ENCODE measurements at regions not wholly inside any gene's neighbourhood (a gene's known extent, or its start where the extent isn't known, plus 50 kb on each side); places are given as distances from the start of the nearest gene placed in this dataset.

DNA sequence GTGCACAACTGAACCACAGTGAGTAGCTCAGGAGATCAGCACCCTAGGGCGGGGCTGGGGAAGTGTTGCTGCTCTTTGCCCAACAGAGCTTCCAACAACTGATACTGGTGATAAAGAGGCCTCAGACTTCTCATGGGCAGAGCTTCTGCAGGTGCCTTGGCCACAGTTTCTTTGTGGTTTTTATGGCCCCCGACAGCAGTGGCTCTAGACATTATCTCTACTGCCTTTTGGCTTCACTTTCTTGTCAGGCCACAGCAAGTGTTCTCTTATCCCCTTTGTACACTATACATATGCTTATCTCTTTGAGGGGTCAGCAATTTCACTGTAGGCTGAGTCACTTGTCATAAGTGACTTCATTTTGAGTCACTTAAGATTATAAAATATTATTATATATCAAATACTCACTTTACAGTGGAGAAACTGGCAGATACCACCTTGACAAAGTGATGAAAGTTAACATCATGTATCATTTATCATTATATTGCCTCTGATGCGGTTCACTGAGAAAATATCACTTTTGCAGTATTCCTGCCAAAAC is 90.9 kb upstream of the COX7C start:
- no peak overlapping the region for H3K27ac Mint-ChIP-seq (ENCODE audit: unreplicated experiment)

DNA sequence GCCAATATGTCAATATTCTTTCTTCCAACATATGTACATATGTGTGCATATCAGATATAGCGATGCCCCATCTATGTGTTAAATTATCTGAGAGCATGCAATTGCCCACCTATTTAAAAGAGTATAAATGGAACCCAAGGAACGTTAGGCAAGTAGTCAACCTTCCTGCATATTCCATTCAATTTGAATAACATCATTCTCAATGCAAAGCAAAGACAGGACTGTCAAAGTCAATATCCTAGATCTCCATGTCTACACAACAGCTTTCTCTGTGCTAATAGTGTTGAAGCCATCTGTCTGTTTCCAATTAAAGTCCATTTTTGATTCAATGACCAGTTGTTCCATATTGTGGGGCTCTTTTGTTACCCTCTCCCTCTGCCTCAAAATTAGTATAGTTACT is 85.3 kb upstream of the COX7C start:
- Mint-ChIP-seq H3K36me3 (ENCODE audit: low read depth) (no peaks in the 10 kb centered on the region), H3K9me3 (ENCODE audit: low read depth) (no peaks in the 10 kb centered on the region), H3K27ac (ENCODE audit: unreplicated experiment) (no peak overlapping the region), H3K4me1 (ENCODE audit: low read depth) (no peaks in the 10 kb centered on the region), H3K27me3 (ENCODE audit: low read depth) (peaks cover 6% of the 10 kb centered on the region), H3K4me3 (ENCODE audit: unreplicated experiment) (no peak overlapping the region)
- no peak for DNase-seq (ENCODE audit: low spot score)
- TF ChIP-seq, protein P1, sequence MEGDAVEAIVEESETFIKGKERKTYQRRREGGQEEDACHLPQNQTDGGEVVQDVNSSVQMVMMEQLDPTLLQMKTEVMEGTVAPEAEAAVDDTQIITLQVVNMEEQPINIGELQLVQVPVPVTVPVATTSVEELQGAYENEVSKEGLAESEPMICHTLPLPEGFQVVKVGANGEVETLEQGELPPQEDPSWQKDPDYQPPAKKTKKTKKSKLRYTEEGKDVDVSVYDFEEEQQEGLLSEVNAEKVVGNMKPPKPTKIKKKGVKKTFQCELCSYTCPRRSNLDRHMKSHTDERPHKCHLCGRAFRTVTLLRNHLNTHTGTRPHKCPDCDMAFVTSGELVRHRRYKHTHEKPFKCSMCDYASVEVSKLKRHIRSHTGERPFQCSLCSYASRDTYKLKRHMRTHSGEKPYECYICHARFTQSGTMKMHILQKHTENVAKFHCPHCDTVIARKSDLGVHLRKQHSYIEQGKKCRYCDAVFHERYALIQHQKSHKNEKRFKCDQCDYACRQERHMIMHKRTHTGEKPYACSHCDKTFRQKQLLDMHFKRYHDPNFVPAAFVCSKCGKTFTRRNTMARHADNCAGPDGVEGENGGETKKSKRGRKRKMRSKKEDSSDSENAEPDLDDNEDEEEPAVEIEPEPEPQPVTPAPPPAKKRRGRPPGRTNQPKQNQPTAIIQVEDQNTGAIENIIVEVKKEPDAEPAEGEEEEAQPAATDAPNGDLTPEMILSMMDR (IDR thresholded peaks at IDR 0.05): no peak

More for the DNA sequence above, 90.9 kb upstream of the COX7C start:
- H3K9me3 Mint-ChIP-seq (ENCODE audit: low read depth): no peaks in the 10 kb centered on the region
- H3K36me3 Mint-ChIP-seq (ENCODE audit: low read depth): no peaks in the 10 kb centered on the region
- TF ChIP-seq, protein P1 (IDR thresholded peaks at IDR 0.05): no peak
- peaks cover 8% of the 10 kb centered on the region for H3K27me3 Mint-ChIP-seq (ENCODE audit: low read depth)
- H3K4me3 Mint-ChIP-seq (ENCODE audit: unreplicated experiment): no peak overlapping the region
- DNase-seq (ENCODE audit: low spot score): no peak
- H3K4me1 Mint-ChIP-seq (ENCODE audit: low read depth): no peaks in the 10 kb centered on the region

DNA sequence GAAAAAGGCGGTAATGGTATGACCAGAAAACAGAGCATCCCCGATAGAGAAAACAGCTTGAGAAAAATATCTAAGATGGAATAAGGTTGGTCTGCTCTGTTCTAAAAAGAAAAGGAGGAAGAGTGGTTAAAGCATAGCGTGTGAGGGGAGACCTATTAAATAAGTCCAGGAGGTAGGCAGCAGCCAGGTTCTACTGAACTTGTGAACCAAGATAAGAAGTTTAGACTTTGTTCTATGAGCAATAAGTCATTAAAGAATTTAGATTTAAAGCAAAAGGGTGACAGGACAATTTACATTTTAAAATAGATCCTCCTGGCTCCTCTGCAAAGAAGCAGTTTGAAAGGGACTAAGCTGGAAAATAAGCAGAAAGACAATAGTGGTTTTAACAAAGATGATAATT is 81.3 kb upstream of the COX7C start:
- H3K36me3 Mint-ChIP-seq (ENCODE audit: low read depth): no peaks in the 10 kb centered on the region
- no peak for DNase-seq (ENCODE audit: low spot score)
- TF ChIP-seq, protein P1 (IDR thresholded peaks at IDR 0.05): no peak
- H3K4me3 Mint-ChIP-seq (ENCODE audit: unreplicated experiment): no peak overlapping the region
- peaks cover 16% of the 10 kb centered on the region for H3K27me3 Mint-ChIP-seq (ENCODE audit: low read depth)
- no peak overlapping the region for H3K27ac Mint-ChIP-seq (ENCODE audit: unreplicated experiment)
- H3K9me3 Mint-ChIP-seq (ENCODE audit: low read depth): no peaks in the 10 kb centered on the region
- H3K4me1 Mint-ChIP-seq (ENCODE audit: low read depth): no peaks in the 10 kb centered on the region

DNA sequence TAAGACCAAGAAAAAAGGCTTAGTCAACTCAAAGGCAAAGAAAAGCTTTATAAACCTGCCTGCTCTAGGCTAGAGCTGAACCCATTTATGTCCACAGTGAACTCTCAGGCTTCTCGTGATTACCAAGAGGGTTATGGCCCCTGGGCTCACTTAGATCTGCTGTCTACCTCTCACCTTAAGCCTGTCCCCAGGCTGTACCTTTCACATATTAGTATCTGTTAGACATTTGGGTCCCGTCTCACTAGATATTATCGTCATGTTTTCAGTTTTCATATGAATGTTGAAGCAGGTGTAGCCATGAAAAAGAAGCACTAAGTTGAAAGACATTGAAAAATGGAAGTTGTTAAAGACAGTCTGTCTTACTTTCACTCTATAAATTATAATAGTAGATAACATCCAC is 75.2 kb upstream of the COX7C start:
- Mint-ChIP-seq H3K27ac (ENCODE audit: unreplicated experiment) (no peak overlapping the region), H3K9me3 (ENCODE audit: low read depth) (no peaks in the 10 kb centered on the region), H3K27me3 (ENCODE audit: low read depth) (peaks cover 19% of the 10 kb centered on the region), H3K4me1 (ENCODE audit: low read depth) (no peaks in the 10 kb centered on the region), H3K4me3 (ENCODE audit: unreplicated experiment) (no peak overlapping the region), H3K36me3 (ENCODE audit: low read depth) (no peaks in the 10 kb centered on the region)
- TF ChIP-seq, protein P1 (IDR thresholded peaks at IDR 0.05): no peak
- DNase-seq (ENCODE audit: low spot score): no peak

DNA sequence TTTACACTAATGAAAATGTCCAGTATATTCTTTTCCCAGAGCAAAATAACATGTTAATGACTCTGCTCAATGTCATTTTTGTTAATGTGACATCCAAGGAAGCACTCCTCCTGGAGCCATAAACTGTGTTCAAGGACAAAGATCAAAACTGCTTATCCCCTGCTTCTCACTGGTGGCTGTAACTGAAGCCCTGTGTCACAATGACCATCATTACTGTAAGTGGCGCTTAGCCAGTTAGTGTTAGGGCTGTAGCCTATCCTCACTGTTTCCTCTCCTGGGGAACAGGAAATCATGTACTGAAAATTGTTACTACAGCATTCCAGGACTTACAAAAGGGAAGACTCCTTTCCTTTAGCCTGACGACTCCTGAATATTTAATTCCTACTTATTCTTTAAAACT is 71.7 kb upstream of the COX7C start:
- peaks cover 12% of the 10 kb centered on the region for H3K27me3 Mint-ChIP-seq (ENCODE audit: low read depth)
- H3K4me3 Mint-ChIP-seq (ENCODE audit: unreplicated experiment): no peak overlapping the region
- H3K27ac Mint-ChIP-seq (ENCODE audit: unreplicated experiment): no peak overlapping the region
- TF ChIP-seq, protein P1 (IDR thresholded peaks at IDR 0.05): no peak
- no peaks in the 10 kb centered on the region for H3K9me3 Mint-ChIP-seq (ENCODE audit: low read depth)
- no peak for DNase-seq (ENCODE audit: low spot score)
- H3K36me3 Mint-ChIP-seq (ENCODE audit: low read depth): no peaks in the 10 kb centered on the region
- H3K4me1 Mint-ChIP-seq (ENCODE audit: low read depth): no peaks in the 10 kb centered on the region
